ENCODE measurements at regions not wholly inside any gene's neighbourhood (a gene's known extent, or its start where the extent isn't known, plus 50 kb on each side); places are given as distances from the start of the nearest gene placed in this dataset.

DNA sequence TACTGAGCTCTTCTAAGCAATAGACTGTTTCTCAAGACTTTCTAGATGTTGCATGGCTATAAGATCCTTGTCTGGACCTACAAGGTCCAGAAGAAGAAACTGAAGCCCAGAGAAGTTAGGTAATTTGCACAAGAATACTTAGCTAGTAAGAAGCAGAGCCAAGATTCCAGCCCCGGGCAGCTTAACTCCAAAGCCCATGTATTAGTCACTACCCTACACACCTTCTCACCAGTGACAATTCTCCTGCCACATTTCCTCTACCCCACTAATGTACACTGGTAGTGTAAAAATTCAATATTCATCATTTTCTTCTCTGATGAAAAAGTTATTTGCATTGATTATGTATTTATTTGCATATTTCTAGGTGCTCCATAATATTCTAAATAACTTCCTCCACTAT, 95.5 kb upstream of the CREB1 start:
- TF ChIP-seq, protein P1, sequence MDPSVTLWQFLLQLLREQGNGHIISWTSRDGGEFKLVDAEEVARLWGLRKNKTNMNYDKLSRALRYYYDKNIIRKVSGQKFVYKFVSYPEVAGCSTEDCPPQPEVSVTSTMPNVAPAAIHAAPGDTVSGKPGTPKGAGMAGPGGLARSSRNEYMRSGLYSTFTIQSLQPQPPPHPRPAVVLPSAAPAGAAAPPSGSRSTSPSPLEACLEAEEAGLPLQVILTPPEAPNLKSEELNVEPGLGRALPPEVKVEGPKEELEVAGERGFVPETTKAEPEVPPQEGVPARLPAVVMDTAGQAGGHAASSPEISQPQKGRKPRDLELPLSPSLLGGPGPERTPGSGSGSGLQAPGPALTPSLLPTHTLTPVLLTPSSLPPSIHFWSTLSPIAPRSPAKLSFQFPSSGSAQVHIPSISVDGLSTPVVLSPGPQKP (IDR thresholded peaks at IDR 0.05; ENCODE audit: borderline replicate concordance, low read depth, low read length), result no peak
- no peak for TF ChIP-seq RFX5 (IDR thresholded peaks at IDR 0.05; ENCODE audit: low read depth, low read length)
- no peak for TF ChIP-seq SMC3 (IDR thresholded peaks at IDR 0.05; ENCODE audit: low read depth, low read length)
- TF ChIP-seq MAZ (IDR thresholded peaks at IDR 0.05; ENCODE audit: borderline replicate concordance, low read depth, low read length), result no peak
- H3K9ac ChIP-seq (ENCODE audit: low read depth, low read length), result no peak overlapping the region
- no peak overlapping the region for H3K56ac ChIP-seq (ENCODE audit: extremely low read depth, insufficient read depth, low read length)
- H3K79me1 ChIP-seq (ENCODE audit: low read depth in 1 of 2, low read length in 2 of 2), result no peaks in the 10 kb centered on the region
- no peak overlapping the region for H3K18ac ChIP-seq (ENCODE audit: low read depth, low read length)
- ATAC-seq (ENCODE audit: low read depth) (no peak), DNase-seq (no peak)
- no peak overlapping the region for H4K5ac ChIP-seq (ENCODE audit: low read depth, low read length)
- ChIA-PET CTCF (no interaction called here), POLR2A (ENCODE audit: unreplicated experiment) (no interaction called here)
- no peaks in the 10 kb centered on the region for H3K9me3 ChIP-seq (ENCODE audit: control insufficient read depth, insufficient read depth, low read length)
- H3K4me1 ChIP-seq (ENCODE audit: control insufficient read depth, insufficient read depth, low read length), result peaks cover 2% of the 10 kb centered on the region; the same call in 1 of the 2 replicates
- no peaks in the 10 kb centered on the region for H4K20me1 ChIP-seq (ENCODE audit: insufficient read depth, low read length)
- H3K4ac ChIP-seq (ENCODE audit: low read depth, low read length), result no peak overlapping the region
- no peak overlapping the region for H2AK5ac ChIP-seq (ENCODE audit: low read depth, low read length)
- H3K27ac ChIP-seq (ENCODE audit: insufficient read depth, low read length), result no peak overlapping the region
- dilution Hi-C loops (cut with HindIII; ENCODE audit: low sequenced_read_pairs, unreplicated experiment) (no loop called here), intact Hi-C loops (cut with micrococcal nuclease) (no loop called here), in situ Hi-C loops (cut with MboI; ENCODE audit: low sequenced_read_pairs) (no loop called here)
- no peak overlapping the region for H3K14ac ChIP-seq (replicated peaks; ENCODE audit: low read depth, low read length)
- no peak overlapping the region for H2BK5ac ChIP-seq (ENCODE audit: low read depth, low read length, poor library complexity, severe bottlenecking)
- no peaks in the 10 kb centered on the region for H3K36me3 ChIP-seq (ENCODE audit: control insufficient read depth, insufficient read depth, low read length)
- no TSS peak for BruUV-seq (replicated peaks)
- no peak overlapping the region for H4K8ac ChIP-seq (ENCODE audit: low read depth in 2 of 2, low read length in 2 of 2)
- no peak overlapping the region for H2AFZ ChIP-seq (replicated peaks; ENCODE audit: low read length, poor library complexity)
- H3K23ac ChIP-seq (ENCODE audit: low read depth, low read length), result no peak overlapping the region
- H4K91ac ChIP-seq (ENCODE audit: insufficient read depth, low read depth, low read length), result no peak overlapping the region
- no peak overlapping the region for H3K4me2 ChIP-seq (ENCODE audit: low read depth, low read length)
- H2BK120ac ChIP-seq (ENCODE audit: low read depth, low read length), result no peak overlapping the region
- no CpG with 5 or more reads among the region's 1 CpG for WGBS, 2 experiments (ENCODE audit: extremely low coverage in 2 of 2, insufficient read length in 1 of 2)
- no peak overlapping the region for H2AK9ac ChIP-seq (replicated peaks; ENCODE audit: low read depth, low read length, poor library complexity)
- no peak overlapping the region for H2BK15ac ChIP-seq (ENCODE audit: low read depth, low read length)
- no peaks in the 10 kb centered on the region for H3K9me1 ChIP-seq (ENCODE audit: insufficient read depth, low read length)
- H3K4me3 ChIP-seq (ENCODE audit: insufficient read depth, low read depth, low read length), result no peak overlapping the region
- H2BK20ac ChIP-seq (ENCODE audit: low read depth, low read length), result no peak overlapping the region
- no peaks in the 10 kb centered on the region for H3K27me3 ChIP-seq (ENCODE audit: control insufficient read depth, insufficient read depth, low read length)

Data from IMR-90 (cell line).